ENCODE measurements at regions not wholly inside any gene's neighbourhood (a gene's known extent, or its start where the extent isn't known, plus 50 kb on each side); places are given as distances from the start of the nearest gene placed in this dataset.

GRCh38 chr2:239575931-239576445 is 175.2 kb upstream of the HDAC4 start:
- ChIA-PET SMC1A (ENCODE audit: uncharacterized antibody, unreplicated experiment) (no interaction called here), RAD21 (ENCODE audit: unreplicated experiment) (no interaction called here), CTCF (no interaction called here), POLR2A (no interaction called here)
- no peak overlapping the region for H2AFZ ChIP-seq (ENCODE audit: control insufficient read depth, low read depth, low read length)
- no peaks in the 10 kb centered on the region for H3K79me2 ChIP-seq (ENCODE audit: control insufficient read depth, insufficient read depth, low read length)
- no peak for FAIRE-seq
- ATAC-seq, result no peak
- no peak overlapping the region for H3K4me2 ChIP-seq (ENCODE audit: control insufficient read depth, insufficient read depth)
- in situ Hi-C loops (cut with MboI) (no loop called here), intact Hi-C loops (cut with micrococcal nuclease; ENCODE audit: unreplicated experiment) (no loop called here)
- no peak overlapping the region for H3K4me3 ChIP-seq
- no peaks in the 10 kb centered on the region for H3K4me1 ChIP-seq (ENCODE audit: control insufficient read depth, insufficient read depth, low read length)
- BruUV-seq (replicated peaks), result no TSS peak
- WGBS (ENCODE audit: insufficient coverage, insufficient replicate concordance, low lambda C conversion rate, missing lambda C conversion rate), result 23% methylated on average over 8 of the region's 8 CpGs
- no peak for DNase-seq (ENCODE audit: low read depth, low spot score)
- peaks cover 0 to 2% of the 10 kb centered on the region in 2 experiments; a peak in 2 of 4 replicates for H3K27me3 ChIP-seq (replicated peaks in 1 of 2; ENCODE audit: control insufficient read depth in 2 of 2, insufficient read depth in 2 of 2, low read length in 1 of 2)
- no peak overlapping the region for H3K9ac ChIP-seq (ENCODE audit: control insufficient read depth, insufficient read depth, low read length)
- H3K27ac ChIP-seq (ENCODE audit: control insufficient read depth, insufficient read depth), result no peak overlapping the region
- H4K20me1 ChIP-seq (ENCODE audit: control insufficient read depth, insufficient read depth), result no peaks in the 10 kb centered on the region
- no peaks in the 10 kb centered on the region for H3K36me3 ChIP-seq (ENCODE audit: control insufficient read depth in 2 of 2, insufficient read depth in 2 of 2, low read length in 1 of 2)
- no peak for TF ChIP-seq RELA (IDR thresholded peaks at IDR 0.05; ENCODE audit: borderline replicate concordance, partially characterized antibody)
- TF ChIP-seq MTA2 (IDR thresholded peaks at IDR 0.05; ENCODE audit: low read depth), result no peak
- H3K9me3 ChIP-seq (replicated peaks; ENCODE audit: control insufficient read depth, insufficient read depth, low read length), result no peaks in the 10 kb centered on the region; the same call in 2 of the 3 replicates

GRCh38 chr2:239574434-239575156 is 173.8 kb upstream of the HDAC4 start:
- in situ Hi-C loops (cut with MboI) (no loop called here), intact Hi-C loops (cut with micrococcal nuclease; ENCODE audit: unreplicated experiment) (no loop called here)
- ChIA-PET RAD21 (ENCODE audit: unreplicated experiment) (no interaction called here), CTCF (no interaction called here), POLR2A (no interaction called here), SMC1A (ENCODE audit: uncharacterized antibody, unreplicated experiment) (no interaction called here)
- Histone ChIP-seq H3K27me3 (replicated peaks in 1 of 2; ENCODE audit: control insufficient read depth in 2 of 2, insufficient read depth in 2 of 2, low read length in 1 of 2) (peaks cover 0 to 2% of the 10 kb centered on the region in 2 experiments; a peak in 2 of 4 replicates), H3K36me3 (ENCODE audit: control insufficient read depth in 2 of 2, insufficient read depth in 2 of 2, low read length in 1 of 2) (no peaks in the 10 kb centered on the region), H4K20me1 (ENCODE audit: control insufficient read depth, insufficient read depth) (no peaks in the 10 kb centered on the region), H2AFZ (ENCODE audit: control insufficient read depth, low read depth, low read length) (no peak overlapping the region), H3K4me2 (ENCODE audit: control insufficient read depth, insufficient read depth) (no peak overlapping the region), H3K27ac (ENCODE audit: control insufficient read depth, insufficient read depth) (no peak overlapping the region), H3K79me2 (ENCODE audit: control insufficient read depth, insufficient read depth, low read length) (no peaks in the 10 kb centered on the region), H3K4me1 (ENCODE audit: control insufficient read depth, insufficient read depth, low read length) (no peaks in the 10 kb centered on the region), H3K9ac (ENCODE audit: control insufficient read depth, insufficient read depth, low read length) (no peak overlapping the region), H3K4me3 (no peak overlapping the region), H3K9me3 (replicated peaks; ENCODE audit: control insufficient read depth, insufficient read depth, low read length) (no peaks in the 10 kb centered on the region; the same call in 2 of the 3 replicates)
- DNase-seq (ENCODE audit: low read depth, low spot score), result no peak
- no TSS peak for BruUV-seq (replicated peaks)
- FAIRE-seq, result no peak
- 41% methylated on average over 13 of the region's 13 CpGs for WGBS (ENCODE audit: insufficient coverage, insufficient replicate concordance, low lambda C conversion rate, missing lambda C conversion rate)
- no peak for ATAC-seq
- TF ChIP-seq SREBF1 (IDR thresholded peaks at IDR 0.05; ENCODE audit: low read length) (no peak), CHD2 (IDR thresholded peaks at IDR 0.05; ENCODE audit: borderline replicate concordance, low read depth, low read length) (no peak), HDAC6 (IDR thresholded peaks at IDR 0.05; ENCODE audit: unreplicated experiment) (no peak), JUND (IDR thresholded peaks at IDR 0.05; ENCODE audit: low read depth, low read length) (no peak), RAD51 (IDR thresholded peaks at IDR 0.05) (no peak), ATF3 (IDR thresholded peaks at IDR 0.05; ENCODE audit: borderline replicate concordance, extremely low read depth, low read depth, low read length) (no peak), ZNF384 (IDR thresholded peaks at IDR 0.05; ENCODE audit: borderline replicate concordance, low read depth, low read length) (no peak), IRF3 (IDR thresholded peaks at IDR 0.05) (no peak), ATF7 (IDR thresholded peaks at IDR 0.05; ENCODE audit: low read depth) (no peak), PKNOX1 (IDR thresholded peaks at IDR 0.05) (no peak), BCL11A (IDR thresholded peaks at IDR 0.05; ENCODE audit: low read depth, low read length) (no peak), RB1 (IDR thresholded peaks at IDR 0.05; ENCODE audit: borderline replicate concordance) (no peak), SPI1 (IDR thresholded peaks at IDR 0.05; ENCODE audit: borderline replicate concordance, insufficient read depth, low read depth, low read length) (no peak), PML (IDR thresholded peaks at IDR 0.05; ENCODE audit: low read length) (no peak), CHD4 (IDR thresholded peaks at IDR 0.05) (no peak)

Data from GM12878 (cell line).